Glutamatergic neuron (in vitro differentiated cells): ENCODE measurements at regions not wholly inside any gene's neighbourhood (a gene's known extent, or its start where the extent isn't known, plus 50 kb on each side); places are given as distances from the start of the nearest gene placed in this dataset.

Experiments
- DNase-seq: peaks from one replicate; pipeline ENCODE4 v3.0.0; 2022
- H3K27ac Mint-ChIP-seq: one replicate; pipeline ENCODE4 v1.8.0; 2020; ENCODE audit warnings: mild to moderate bottlenecking, mixed read lengths, inconsistent platforms; ENCODE audit not compliant: unreplicated experiment
- H3K27me3 Mint-ChIP-seq: one replicate; pipeline ENCODE4 v1.8.0; 2020; ENCODE audit warnings: mild to moderate bottlenecking, moderate library complexity, mixed read lengths, inconsistent platforms; ENCODE audit not compliant: unreplicated experiment
- H3K36me3 Mint-ChIP-seq: one replicate; pipeline ENCODE4 v1.8.0; 2020; ENCODE audit warnings: mild to moderate bottlenecking, mixed read lengths, inconsistent platforms; ENCODE audit not compliant: unreplicated experiment
- H3K4me1 Mint-ChIP-seq: one replicate; pipeline ENCODE4 v1.8.0; 2020; ENCODE audit warnings: mild to moderate bottlenecking, low read depth, mixed read lengths, inconsistent platforms; ENCODE audit not compliant: unreplicated experiment
- H3K4me3 Mint-ChIP-seq: one replicate; pipeline ENCODE4 v1.8.0; 2020; ENCODE audit warnings: mild to moderate bottlenecking, mixed read lengths, inconsistent platforms; ENCODE audit not compliant: unreplicated experiment
- H3K9me3 Mint-ChIP-seq: one replicate; pipeline ENCODE4 v1.8.0; 2020; ENCODE audit warnings: mild to moderate bottlenecking, moderate library complexity, mixed read lengths, inconsistent platforms; ENCODE audit not compliant: unreplicated experiment
- TF ChIP-seq, protein P1 (sequence below): fragments of 200-600 bp; sonication (generic); IDR thresholded peaks from one replicate; pipeline ENCODE4 v1.5.0; 2021; ENCODE audit not compliant: partially characterized antibody, unreplicated experiment

DNA sequence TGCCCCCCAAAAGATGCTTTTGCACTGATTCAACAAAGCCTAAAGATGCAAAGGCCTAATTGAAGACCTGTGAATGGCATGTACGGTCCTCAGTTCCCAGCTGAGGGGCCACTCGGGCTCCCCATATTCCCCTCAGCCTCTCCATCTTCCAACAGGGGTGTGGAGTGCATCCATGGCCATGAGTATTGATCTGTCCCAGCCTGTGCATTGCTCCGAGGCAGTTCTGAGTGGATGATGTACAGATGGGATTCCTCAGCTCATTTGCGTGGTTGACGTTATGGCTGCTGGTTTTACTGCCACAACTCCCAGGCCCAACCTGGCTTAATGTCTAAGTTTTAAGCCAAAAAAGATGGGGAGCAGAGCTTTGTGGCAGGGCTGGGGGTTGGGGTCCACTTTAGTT is 162.7 kb upstream of the ZNF267 start:
- H3K4me3 Mint-ChIP-seq = no peak overlapping the region

DNA sequence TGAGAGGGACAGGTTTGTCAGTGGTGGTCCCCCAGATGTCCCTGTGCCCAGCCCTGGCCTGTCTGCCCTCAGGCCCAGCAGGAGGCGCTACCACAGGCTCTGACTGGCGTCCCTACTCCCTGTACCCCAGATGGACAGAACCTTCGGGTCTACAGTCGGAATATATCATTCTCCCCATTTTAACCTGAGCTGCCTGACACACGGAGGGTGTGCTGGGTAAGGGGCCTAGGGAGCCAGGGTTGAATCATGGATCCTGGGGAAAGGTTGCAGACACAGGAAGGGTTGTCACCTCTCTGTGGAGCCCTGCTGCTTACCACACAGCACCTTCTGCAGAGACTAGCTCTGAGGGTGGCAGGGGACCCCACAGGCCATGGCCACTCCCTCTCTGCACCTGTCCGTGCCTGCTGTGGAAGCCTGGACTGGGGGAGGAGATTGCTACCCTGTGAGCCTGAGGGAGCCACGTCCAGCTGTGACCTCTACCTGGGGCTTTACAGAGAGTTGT is 162.2 kb upstream of the ZNF267 start:
- Mint-ChIP-seq H3K27ac (no peak overlapping the region), H3K4me3 (no peak overlapping the region), H3K4me1 (peaks cover 12% of the 10 kb centered on the region), H3K36me3 (peaks cover 9% of the 10 kb centered on the region), H3K9me3 (peaks cover 9% of the 10 kb centered on the region), H3K27me3 (peaks cover 13% of the 10 kb centered on the region)
- DNase-seq = no peak
- TF ChIP-seq, protein P1, sequence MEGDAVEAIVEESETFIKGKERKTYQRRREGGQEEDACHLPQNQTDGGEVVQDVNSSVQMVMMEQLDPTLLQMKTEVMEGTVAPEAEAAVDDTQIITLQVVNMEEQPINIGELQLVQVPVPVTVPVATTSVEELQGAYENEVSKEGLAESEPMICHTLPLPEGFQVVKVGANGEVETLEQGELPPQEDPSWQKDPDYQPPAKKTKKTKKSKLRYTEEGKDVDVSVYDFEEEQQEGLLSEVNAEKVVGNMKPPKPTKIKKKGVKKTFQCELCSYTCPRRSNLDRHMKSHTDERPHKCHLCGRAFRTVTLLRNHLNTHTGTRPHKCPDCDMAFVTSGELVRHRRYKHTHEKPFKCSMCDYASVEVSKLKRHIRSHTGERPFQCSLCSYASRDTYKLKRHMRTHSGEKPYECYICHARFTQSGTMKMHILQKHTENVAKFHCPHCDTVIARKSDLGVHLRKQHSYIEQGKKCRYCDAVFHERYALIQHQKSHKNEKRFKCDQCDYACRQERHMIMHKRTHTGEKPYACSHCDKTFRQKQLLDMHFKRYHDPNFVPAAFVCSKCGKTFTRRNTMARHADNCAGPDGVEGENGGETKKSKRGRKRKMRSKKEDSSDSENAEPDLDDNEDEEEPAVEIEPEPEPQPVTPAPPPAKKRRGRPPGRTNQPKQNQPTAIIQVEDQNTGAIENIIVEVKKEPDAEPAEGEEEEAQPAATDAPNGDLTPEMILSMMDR = no peak

More for the DNA sequence above, 162.7 kb upstream of the ZNF267 start:
- Mint-ChIP-seq H3K36me3 (peaks cover 9% of the 10 kb centered on the region), H3K4me1 (peaks cover 12% of the 10 kb centered on the region), H3K9me3 (peaks cover 9% of the 10 kb centered on the region), H3K27ac (no peak overlapping the region), H3K27me3 (peaks cover 13% of the 10 kb centered on the region)
- TF ChIP-seq, protein P1 = no peak
- DNase-seq = no peak

DNA sequence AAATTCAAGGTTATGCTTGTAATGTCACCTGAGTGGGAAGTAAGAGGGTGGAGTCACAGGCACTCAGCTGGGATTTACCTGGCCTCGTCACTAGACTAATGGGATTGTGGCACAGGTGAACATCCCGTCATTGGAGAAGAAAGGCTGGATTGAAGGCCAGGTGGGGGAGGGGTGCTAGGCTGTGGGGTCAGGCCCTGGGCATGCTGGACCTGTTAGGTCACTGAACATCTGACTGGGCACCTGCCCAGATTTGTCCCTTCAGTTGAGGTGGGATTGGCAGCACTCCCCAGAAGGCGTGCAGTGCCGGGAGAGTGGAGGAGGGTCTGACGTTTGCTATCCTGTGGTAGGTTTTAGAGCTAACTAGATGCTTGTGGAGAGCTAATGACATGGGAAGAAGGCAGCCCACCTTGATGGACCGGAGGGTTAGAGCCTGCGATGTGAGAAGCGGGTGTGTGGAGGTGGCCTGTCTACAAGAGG is 161.5 kb upstream of the ZNF267 start:
- peak overlapping the region; percentile 59 for H3K4me3 Mint-ChIP-seq
- no peak for DNase-seq
- H3K36me3 Mint-ChIP-seq = peaks cover 13% of the 10 kb centered on the region
- H3K9me3 Mint-ChIP-seq = peaks cover 9% of the 10 kb centered on the region
- peak overlapping the region; percentile 66 for H3K27ac Mint-ChIP-seq
- TF ChIP-seq, protein P1 = no peak
- peaks cover 13% of the 10 kb centered on the region for H3K27me3 Mint-ChIP-seq
- peaks cover 15% of the 10 kb centered on the region for H3K4me1 Mint-ChIP-seq

DNA sequence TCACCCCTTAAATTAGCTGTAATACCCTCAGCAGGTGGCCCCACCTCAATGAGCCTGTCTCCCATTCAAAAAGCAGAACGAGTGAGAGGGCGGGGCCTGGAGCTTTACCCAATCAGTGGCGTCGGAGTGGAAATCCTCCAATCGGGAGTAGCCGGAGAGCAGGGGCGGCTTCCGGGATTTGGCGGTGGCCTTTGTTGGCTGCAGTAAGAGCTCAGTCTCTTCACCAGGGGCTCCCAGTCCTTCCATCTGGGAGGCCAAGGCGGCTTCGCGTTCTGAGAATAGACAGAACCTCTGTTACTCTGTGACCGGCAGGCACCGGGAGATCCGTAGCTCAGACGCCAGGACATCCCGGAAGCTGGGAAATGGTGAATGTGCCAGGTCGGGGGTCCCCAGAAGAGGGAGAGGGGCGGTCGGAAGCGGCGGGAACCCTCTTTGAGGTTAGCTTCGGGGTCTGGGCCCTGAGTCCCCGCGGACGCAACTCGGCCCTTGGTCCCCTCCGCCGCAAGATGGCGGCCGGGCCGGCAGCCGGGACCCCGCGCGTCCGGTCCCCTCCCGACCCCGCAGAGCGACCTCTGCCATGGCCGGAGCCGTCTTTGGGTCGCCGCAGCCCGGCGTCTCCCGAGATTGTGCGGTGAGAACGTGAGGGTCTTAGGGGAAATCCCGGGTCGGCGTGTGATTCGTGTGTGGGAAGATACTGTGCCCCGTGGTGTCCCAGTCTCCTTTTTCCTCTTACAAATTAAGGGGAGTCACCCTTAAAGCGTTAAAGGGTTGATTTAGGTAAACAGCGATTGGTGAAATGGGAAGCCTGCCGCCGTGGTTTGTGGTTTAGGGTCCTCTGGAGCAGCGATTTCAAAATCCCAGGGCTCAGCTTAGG is 160.3 kb upstream of the ZNF267 start:
- Mint-ChIP-seq H3K36me3 (peaks cover 15% of the 10 kb centered on the region), H3K27me3 (peaks cover 13% of the 10 kb centered on the region)

More for the DNA sequence above, 160.3 kb upstream of the ZNF267 start:
- peaks cover 15% of the 10 kb centered on the region for H3K4me1 Mint-ChIP-seq
- peak; percentile 93 for DNase-seq
- TF ChIP-seq, protein P1 = no peak
- H3K4me3 Mint-ChIP-seq = peak overlapping the region; percentile 99
- peaks cover 9% of the 10 kb centered on the region for H3K9me3 Mint-ChIP-seq
- H3K27ac Mint-ChIP-seq = peak overlapping the region; percentile 100
